Left lobe of liver (tissue), 2 donors: ENCODE measurements at regions not wholly inside any gene's neighbourhood (a gene's known extent, or its start where the extent isn't known, plus 50 kb on each side); places are given as distances from the start of the nearest gene placed in this dataset.

Experiments
- ATAC-seq: fragments of 200-7000 bp; cut with Tn5 transposase; one replicate; pipeline ENCODE4 v1.9.1; 2020; ENCODE audit warnings: mild to moderate bottlenecking, moderate library complexity
- DNase-seq: peaks from one replicate; pipeline ENCODE4 v3.0.0-alpha.2; 2020; ENCODE audit warnings: low spot score
- donor health status: DM: no; HTN: no; CAD: no; lungs with moderate emphysema.
- donor health status: DM: no; HTN: yes; CAD: no.

- no peak for DNase-seq
These were observed 642.3 kb downstream of the ACTL7B start for GRCh38 chr9:108213511-108213910.

GRCh38 chr9:108212184-108212583, 643.6 kb downstream of the ACTL7B start:
- ATAC-seq (no peak), DNase-seq (no peak)

More at GRCh38 chr9:108213511-108213910, 642.3 kb downstream of the ACTL7B start:
- no peak for ATAC-seq

- DNase-seq (no peak), ATAC-seq (no peak)
These were observed 644.3 kb downstream of the ACTL7B start for GRCh38 chr9:108211411-108211955.

- ATAC-seq = no peak
- no peak for DNase-seq
These were observed 646.6 kb downstream of the ACTL7B start for GRCh38 chr9:108209132-108209685.

GRCh38 chr9:108207561-108208165, 648.1 kb downstream of the ACTL7B start:
- ATAC-seq (no peak), DNase-seq (no peak)

- no peak for DNase-seq
- ATAC-seq = no peak
These were observed 650.5 kb downstream of the ACTL7B start for GRCh38 chr9:108205276-108205675.

- ATAC-seq = peak; percentile 13
- DNase-seq = no peak
These were observed 657.9 kb downstream of the ACTL7B start for GRCh38 chr9:108197899-108198298.

GRCh38 chr9:108197008-108197365, 658.8 kb downstream of the ACTL7B start:
- DNase-seq (no peak), ATAC-seq (no peak)

- DNase-seq (no peak), ATAC-seq (no peak)
These were observed 659.3 kb downstream of the ACTL7B start for GRCh38 chr9:108196332-108197007.

- DNase-seq = no peak
- ATAC-seq = no peak
These were observed 661.6 kb downstream of the ACTL7B start for GRCh38 chr9:108194154-108194553.

GRCh38 chr9:108193026-108193710, 662.6 kb downstream of the ACTL7B start:
- ATAC-seq = no peak

GRCh38 chr9:108191065-108191464, 664.7 kb downstream of the ACTL7B start:
- no peak for ATAC-seq
- DNase-seq = no peak

More at GRCh38 chr9:108193026-108193710, 662.6 kb downstream of the ACTL7B start:
- DNase-seq = no peak

GRCh38 chr9:108188976-108189375, 666.8 kb downstream of the ACTL7B start:
- ATAC-seq = no peak
- DNase-seq = no peak

GRCh38 chr9:108188482-108188881, 667.3 kb downstream of the ACTL7B start:
- no peak for ATAC-seq

GRCh38 chr9:108186642-108187395, 669.0 kb downstream of the ACTL7B start:
- ATAC-seq (peak; percentile 38), DNase-seq (peak; percentile 51)

More at GRCh38 chr9:108188482-108188881, 667.3 kb downstream of the ACTL7B start:
- no peak for DNase-seq

GRCh38 chr9:108185613-108186012, 670.2 kb downstream of the ACTL7B start:
- ATAC-seq (no peak), DNase-seq (no peak)

- ATAC-seq (no peak), DNase-seq (no peak)
These were observed 670.8 kb downstream of the ACTL7B start for GRCh38 chr9:108184941-108185340.

- no peak for DNase-seq
- ATAC-seq = no peak
These were observed 671.8 kb downstream of the ACTL7B start for GRCh38 chr9:108184009-108184408.

GRCh38 chr9:108182950-108183381, 672.8 kb downstream of the ACTL7B start:
- ATAC-seq (no peak), DNase-seq (no peak)

- ATAC-seq (no peak), DNase-seq (no peak)
These were observed 673.5 kb downstream of the ACTL7B start for GRCh38 chr9:108182270-108182669.

- ATAC-seq (peak; percentile 19), DNase-seq (no peak)
These were observed 674.3 kb downstream of the ACTL7B start for GRCh38 chr9:108181441-108181840.
